ENCODE measurements at regions not wholly inside any gene's neighbourhood (a gene's known extent, or its start where the extent isn't known, plus 50 kb on each side); places are given as distances from the start of the nearest gene placed in this dataset.

DNA sequence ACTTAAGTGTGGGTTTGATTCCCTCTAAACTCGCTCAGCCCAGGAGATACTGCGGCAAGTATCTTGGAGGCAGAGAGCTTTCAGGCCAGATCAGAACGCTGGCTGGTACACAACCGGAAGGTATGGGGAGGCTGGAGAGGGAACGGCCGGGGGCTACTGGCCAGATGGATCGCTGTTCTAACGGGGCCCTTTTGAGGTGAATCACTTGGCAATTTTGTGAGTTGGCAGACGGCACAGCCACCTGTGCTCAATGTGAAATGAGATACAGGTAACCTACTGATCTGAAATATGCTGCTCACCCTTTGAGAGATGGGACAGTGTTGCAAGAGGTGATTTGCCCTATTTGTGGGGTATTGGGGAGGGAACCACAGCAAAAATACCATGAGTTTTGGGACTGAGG is 622.9 kb upstream of the RBFOX1 start:
- no peak for TF ChIP-seq CTCF (IDR thresholded peaks at IDR 0.05)
- Histone ChIP-seq H3K4me3 (no peak overlapping the region), H3K4me1 (no peaks in the 10 kb centered on the region), H3K9me3 (no peaks in the 10 kb centered on the region), H3K36me3 (no peaks in the 10 kb centered on the region), H3K27ac (no peak overlapping the region), H3K27me3 (no peaks in the 10 kb centered on the region)
- DNase-seq (ENCODE audit: low spot score) = no peak

- no peak for TF ChIP-seq CTCF (IDR thresholded peaks at IDR 0.05)
- no peaks in the 10 kb centered on the region for H3K27me3 ChIP-seq
- no peaks in the 10 kb centered on the region for H3K9me3 ChIP-seq
- no peak overlapping the region for H3K4me3 ChIP-seq
- no peak overlapping the region for H3K27ac ChIP-seq
- DNase-seq (ENCODE audit: low spot score) = no peak
- no peaks in the 10 kb centered on the region for H3K4me1 ChIP-seq
- H3K36me3 ChIP-seq = no peaks in the 10 kb centered on the region
Observed at GRCh38 chr16:6708576-6709215, 623.9 kb upstream of the RBFOX1 start.

DNA sequence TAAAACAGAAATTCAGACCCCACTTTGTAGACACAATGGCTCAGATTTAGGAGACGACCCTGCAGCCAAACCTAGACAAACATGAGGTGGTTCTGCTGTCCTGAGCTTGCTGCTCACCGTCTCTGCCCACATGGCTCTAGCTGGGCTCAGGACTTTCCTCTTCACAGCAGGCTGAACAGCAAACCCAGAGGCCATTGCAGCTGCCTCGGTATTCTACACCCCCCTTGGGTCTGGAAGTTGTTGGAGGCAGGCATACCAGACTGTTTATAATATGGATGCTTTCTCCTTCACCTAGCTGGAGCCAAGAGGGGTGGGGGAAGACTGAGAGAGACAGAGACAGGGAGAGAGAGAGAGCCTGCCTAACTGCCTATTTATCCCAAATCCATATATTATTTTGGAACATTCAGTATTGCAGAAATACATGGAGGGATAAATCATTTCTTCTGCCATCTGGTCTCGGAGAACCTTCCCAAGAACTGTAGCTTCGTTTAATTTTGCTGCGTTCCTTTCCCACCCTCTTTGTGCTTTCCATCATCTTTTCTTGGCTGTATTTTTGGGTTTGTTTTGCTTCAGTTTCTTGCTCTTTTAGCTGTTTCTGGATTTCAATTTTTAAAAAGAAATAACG is 628.2 kb upstream of the RBFOX1 start:
- no peak overlapping the region for H3K27ac ChIP-seq
- DNase-seq (ENCODE audit: low spot score) = no peak
- TF ChIP-seq CTCF (IDR thresholded peaks at IDR 0.05) = no peak
- no peaks in the 10 kb centered on the region for H3K4me1 ChIP-seq
- no peaks in the 10 kb centered on the region for H3K36me3 ChIP-seq
- peaks cover 0 to 6% of the 10 kb centered on the region in 2 donors for H3K9me3 ChIP-seq
- no peak overlapping the region for H3K4me3 ChIP-seq
- H3K27me3 ChIP-seq = no peaks in the 10 kb centered on the region

DNA sequence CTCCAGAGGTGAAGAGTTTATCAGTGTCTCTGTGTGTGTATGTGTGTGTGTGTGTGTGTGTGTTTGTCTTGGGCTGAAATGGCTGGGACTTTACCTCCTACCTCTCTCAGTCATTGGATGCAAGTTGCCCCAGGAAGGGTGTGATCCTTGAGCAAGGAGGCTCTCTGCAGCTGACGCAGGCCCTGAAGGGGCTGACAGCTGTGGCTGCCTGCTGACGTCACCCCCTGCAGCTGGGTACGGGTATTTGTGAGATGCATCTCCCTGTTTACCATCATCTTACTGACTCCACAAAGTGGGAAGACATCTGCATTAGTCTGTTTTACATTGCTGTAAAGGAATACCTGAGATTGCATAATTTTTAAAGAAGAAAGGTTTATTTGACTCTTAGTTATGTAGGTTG is 631.5 kb upstream of the RBFOX1 start:
- H3K9me3 ChIP-seq = peaks cover 0 to 6% of the 10 kb centered on the region in 2 donors
- H3K27ac ChIP-seq = no peak overlapping the region
- H3K4me1 ChIP-seq = no peaks in the 10 kb centered on the region
- H3K27me3 ChIP-seq = no peaks in the 10 kb centered on the region
- H3K36me3 ChIP-seq = no peaks in the 10 kb centered on the region
- DNase-seq (ENCODE audit: low spot score) = no peak
- no peak for TF ChIP-seq CTCF (IDR thresholded peaks at IDR 0.05)
- no peak overlapping the region for H3K4me3 ChIP-seq

- DNase-seq (ENCODE audit: low spot score) = no peak
Observed at GRCh38 chr16:6698548-6698947, 634.1 kb upstream of the RBFOX1 start.

More at GRCh38 chr16:6698548-6698947, 634.1 kb upstream of the RBFOX1 start:
- H3K27me3 ChIP-seq = no peaks in the 10 kb centered on the region
- peaks cover 0 to 6% of the 10 kb centered on the region in 2 donors for H3K9me3 ChIP-seq
- H3K4me3 ChIP-seq = no peak overlapping the region
- H3K4me1 ChIP-seq = no peaks in the 10 kb centered on the region
- no peaks in the 10 kb centered on the region for H3K36me3 ChIP-seq
- H3K27ac ChIP-seq = no peak overlapping the region
- no peak for TF ChIP-seq CTCF (IDR thresholded peaks at IDR 0.05)

Data from right atrium auricular region (tissue), 2 donors.